ENCODE measurements at regions not wholly inside any gene's neighbourhood (a gene's known extent, or its start where the extent isn't known, plus 50 kb on each side); places are given as distances from the start of the nearest gene placed in this dataset.

- no peak for TF ChIP-seq POLR2AphosphoS5 (IDR thresholded peaks at IDR 0.05; ENCODE audit: low read depth)
- TF ChIP-seq REST (IDR thresholded peaks at IDR 0.05; ENCODE audit: insufficient replicate concordance, low read depth), result no peak
- TF ChIP-seq, protein P1, sequence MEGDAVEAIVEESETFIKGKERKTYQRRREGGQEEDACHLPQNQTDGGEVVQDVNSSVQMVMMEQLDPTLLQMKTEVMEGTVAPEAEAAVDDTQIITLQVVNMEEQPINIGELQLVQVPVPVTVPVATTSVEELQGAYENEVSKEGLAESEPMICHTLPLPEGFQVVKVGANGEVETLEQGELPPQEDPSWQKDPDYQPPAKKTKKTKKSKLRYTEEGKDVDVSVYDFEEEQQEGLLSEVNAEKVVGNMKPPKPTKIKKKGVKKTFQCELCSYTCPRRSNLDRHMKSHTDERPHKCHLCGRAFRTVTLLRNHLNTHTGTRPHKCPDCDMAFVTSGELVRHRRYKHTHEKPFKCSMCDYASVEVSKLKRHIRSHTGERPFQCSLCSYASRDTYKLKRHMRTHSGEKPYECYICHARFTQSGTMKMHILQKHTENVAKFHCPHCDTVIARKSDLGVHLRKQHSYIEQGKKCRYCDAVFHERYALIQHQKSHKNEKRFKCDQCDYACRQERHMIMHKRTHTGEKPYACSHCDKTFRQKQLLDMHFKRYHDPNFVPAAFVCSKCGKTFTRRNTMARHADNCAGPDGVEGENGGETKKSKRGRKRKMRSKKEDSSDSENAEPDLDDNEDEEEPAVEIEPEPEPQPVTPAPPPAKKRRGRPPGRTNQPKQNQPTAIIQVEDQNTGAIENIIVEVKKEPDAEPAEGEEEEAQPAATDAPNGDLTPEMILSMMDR (IDR thresholded peaks at IDR 0.05; ENCODE audit: insufficient read depth, low read length), result no peak
- TF ChIP-seq GABPA (IDR thresholded peaks at IDR 0.05; ENCODE audit: low read depth), result no peak
- no peak for TF ChIP-seq SPI1 (IDR thresholded peaks at IDR 0.05; ENCODE audit: borderline replicate concordance, low read depth)
- Histone ChIP-seq H3K27me3 (ENCODE audit: insufficient read depth, poor library complexity, severe bottlenecking) (no peaks in the 10 kb centered on the region), H3K27ac (replicated peaks) (no peak overlapping the region), H3K4me3 (replicated peaks; ENCODE audit: insufficient read depth, low read length) (no peak overlapping the region)
- no peak for DNase-seq (ENCODE audit: low read depth in 1 of 2, low spot score in 1 of 2)
Measured at GRCh38 chr16:55406651-55407050, 72.3 kb upstream of the MMP2 start.

- no peak overlapping the region for H3K27ac ChIP-seq (replicated peaks)
- H3K4me3 ChIP-seq (replicated peaks; ENCODE audit: insufficient read depth, low read length), result no peak overlapping the region
- TF ChIP-seq, protein P1 (IDR thresholded peaks at IDR 0.05; ENCODE audit: insufficient read depth, low read length), result no peak
- TF ChIP-seq GABPA (IDR thresholded peaks at IDR 0.05; ENCODE audit: low read depth) (no peak), SPI1 (IDR thresholded peaks at IDR 0.05; ENCODE audit: borderline replicate concordance, low read depth) (no peak), REST (IDR thresholded peaks at IDR 0.05; ENCODE audit: insufficient replicate concordance, low read depth) (no peak), POLR2AphosphoS5 (IDR thresholded peaks at IDR 0.05; ENCODE audit: low read depth) (no peak)
- no peak for DNase-seq (ENCODE audit: low read depth in 1 of 2, low spot score in 1 of 2)
- no peaks in the 10 kb centered on the region for H3K27me3 ChIP-seq (ENCODE audit: insufficient read depth, poor library complexity, severe bottlenecking)
Measured at GRCh38 chr16:55408661-55409060, 70.3 kb upstream of the MMP2 start.

DNA sequence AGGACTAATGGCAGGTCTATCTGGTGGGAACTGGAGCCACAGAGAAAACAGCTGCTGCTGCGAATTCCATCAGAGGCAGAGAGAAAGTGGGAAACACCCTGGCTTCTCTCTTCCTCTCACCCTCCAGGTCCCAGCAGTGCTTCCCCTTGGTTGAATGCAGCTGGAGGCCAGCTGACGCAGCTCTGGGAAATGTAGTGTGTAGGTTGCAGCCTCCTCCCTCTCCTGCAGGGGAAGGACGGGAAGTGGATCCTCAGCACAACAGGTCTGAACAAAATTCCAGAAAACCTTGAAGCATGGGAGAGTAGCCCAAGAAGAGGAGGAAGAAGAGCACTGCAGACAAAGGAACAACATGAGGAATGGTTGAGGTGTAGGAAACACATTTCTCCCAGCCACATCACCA is 67.8 kb upstream of the MMP2 start:
- H3K27me3 ChIP-seq (ENCODE audit: insufficient read depth, poor library complexity, severe bottlenecking), result peaks cover 2% of the 10 kb centered on the region
- TF ChIP-seq POLR2AphosphoS5 (IDR thresholded peaks at IDR 0.05; ENCODE audit: low read depth), result no peak
- TF ChIP-seq REST (IDR thresholded peaks at IDR 0.05; ENCODE audit: insufficient replicate concordance, low read depth), result no peak
- no peak for TF ChIP-seq SPI1 (IDR thresholded peaks at IDR 0.05; ENCODE audit: borderline replicate concordance, low read depth)
- TF ChIP-seq, protein P1 (IDR thresholded peaks at IDR 0.05; ENCODE audit: insufficient read depth, low read length), result no peak
- TF ChIP-seq GABPA (IDR thresholded peaks at IDR 0.05; ENCODE audit: low read depth), result no peak
- no peak overlapping the region for H3K27ac ChIP-seq (replicated peaks)
- no peak for DNase-seq (ENCODE audit: low read depth in 1 of 2, low spot score in 1 of 2)
- no peak overlapping the region for H3K4me3 ChIP-seq (replicated peaks; ENCODE audit: insufficient read depth, low read length)
